ENCODE measurements at regions not wholly inside any gene's neighbourhood (a gene's known extent, or its start where the extent isn't known, plus 50 kb on each side); places are given as distances from the start of the nearest gene placed in this dataset.

DNA sequence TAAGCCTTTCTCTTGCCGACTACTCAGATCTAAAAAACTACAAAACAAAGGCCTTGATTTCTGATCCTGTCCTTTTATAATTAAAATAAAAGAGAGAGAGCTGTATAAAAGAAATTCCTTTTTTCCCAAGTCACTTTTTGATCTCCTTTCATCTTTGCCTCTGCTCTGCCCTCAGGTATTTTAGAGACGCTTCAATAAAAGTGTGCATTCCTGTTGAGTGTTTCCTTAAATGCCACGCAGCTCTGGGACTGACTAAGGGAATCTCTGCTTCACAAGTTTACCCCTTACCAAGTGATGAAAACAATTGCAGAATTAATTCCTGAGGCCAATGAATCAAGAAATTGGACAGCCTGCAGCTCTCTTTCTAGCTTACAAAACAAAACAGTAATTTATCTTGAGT, 1109.8 kb downstream of the TMTC2 start:
- TF ChIP-seq POLR2AphosphoS5 (IDR thresholded peaks at IDR 0.05; ENCODE audit: borderline replicate concordance, low read depth, low read length) (no peak), FOXP2 (optimal IDR thresholded peaks at IDR 0.05; ENCODE audit: control extremely low read depth, extremely low read length, insufficient read depth) (no peak), EZH2 (IDR thresholded peaks at IDR 0.05) (no peak)
